Esophagus squamous epithelium (tissue), 4 donors: ENCODE measurements at regions not wholly inside any gene's neighbourhood (a gene's known extent, or its start where the extent isn't known, plus 50 kb on each side); places are given as distances from the start of the nearest gene placed in this dataset.

Source experiments
- POLR2A ChIP-seq, 4 donors: fragments of 450-650 bp; IDR thresholded peaks; one replicate each; pipeline ENCODE4 v1.6.1; 2017; ENCODE audit warnings: antibody characterized with exemption in 4 of 4, mild to moderate bottlenecking in 4 of 4, moderate library complexity in 3 of 4
- TF ChIP-seq, protein P1 (sequence below), 6 experiments: fragments of 450-650 bp in 4 of 6; fragments of 200-600 bp in 2 of 6; sonication (generic) in 2 of 6; IDR thresholded peaks; one replicate each; pipeline ENCODE4 v1.5.1; 2016 to 2019; ENCODE audit warnings: antibody characterized with exemption in 6 of 6, mild to moderate bottlenecking in 4 of 6, moderate library complexity in 4 of 6

DNA sequence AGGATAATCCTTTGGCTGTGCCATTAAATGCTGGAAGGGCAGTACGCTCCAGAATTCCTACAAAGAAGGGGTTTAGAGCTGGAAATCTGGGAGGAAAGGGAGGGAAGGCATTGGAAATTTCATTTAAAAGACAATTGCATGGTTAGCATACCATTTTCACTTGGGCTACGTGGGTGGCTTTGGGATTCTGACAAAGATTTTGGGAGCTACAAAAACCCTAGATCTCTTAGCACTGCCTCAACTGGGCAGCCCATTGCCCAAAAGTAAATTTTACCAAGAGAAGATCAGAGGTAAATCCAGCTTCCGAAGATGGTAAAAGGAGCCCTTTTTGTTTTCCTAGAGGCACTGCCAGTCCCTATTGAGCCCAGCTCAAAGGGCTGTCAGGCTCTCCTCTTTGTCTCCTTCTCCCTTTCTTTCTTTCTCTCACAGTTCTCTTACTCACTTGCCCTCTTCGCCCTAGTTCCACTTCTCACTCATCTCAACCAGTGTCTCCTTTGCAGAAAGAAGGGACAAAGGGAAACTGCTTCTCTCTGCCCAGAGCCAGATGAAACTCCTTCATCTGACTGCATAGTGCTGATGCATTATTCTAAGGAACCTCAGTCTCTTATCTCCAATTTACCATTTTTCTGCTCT is 125.4 kb upstream of the PLEKHA5 start:
- TF ChIP-seq, protein P1, sequence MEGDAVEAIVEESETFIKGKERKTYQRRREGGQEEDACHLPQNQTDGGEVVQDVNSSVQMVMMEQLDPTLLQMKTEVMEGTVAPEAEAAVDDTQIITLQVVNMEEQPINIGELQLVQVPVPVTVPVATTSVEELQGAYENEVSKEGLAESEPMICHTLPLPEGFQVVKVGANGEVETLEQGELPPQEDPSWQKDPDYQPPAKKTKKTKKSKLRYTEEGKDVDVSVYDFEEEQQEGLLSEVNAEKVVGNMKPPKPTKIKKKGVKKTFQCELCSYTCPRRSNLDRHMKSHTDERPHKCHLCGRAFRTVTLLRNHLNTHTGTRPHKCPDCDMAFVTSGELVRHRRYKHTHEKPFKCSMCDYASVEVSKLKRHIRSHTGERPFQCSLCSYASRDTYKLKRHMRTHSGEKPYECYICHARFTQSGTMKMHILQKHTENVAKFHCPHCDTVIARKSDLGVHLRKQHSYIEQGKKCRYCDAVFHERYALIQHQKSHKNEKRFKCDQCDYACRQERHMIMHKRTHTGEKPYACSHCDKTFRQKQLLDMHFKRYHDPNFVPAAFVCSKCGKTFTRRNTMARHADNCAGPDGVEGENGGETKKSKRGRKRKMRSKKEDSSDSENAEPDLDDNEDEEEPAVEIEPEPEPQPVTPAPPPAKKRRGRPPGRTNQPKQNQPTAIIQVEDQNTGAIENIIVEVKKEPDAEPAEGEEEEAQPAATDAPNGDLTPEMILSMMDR (IDR thresholded peaks at IDR 0.05): no peak
- no peak for TF ChIP-seq POLR2A (IDR thresholded peaks at IDR 0.05)
